ENCODE measurements at regions not wholly inside any gene's neighbourhood (a gene's known extent, or its start where the extent isn't known, plus 50 kb on each side); places are given as distances from the start of the nearest gene placed in this dataset.
A peak's percentile ranks its signal among the peaks of the same experiment; 100 is the strongest.

GRCh38 chr1:22380024-22380785 is 71.4 kb upstream of the ZBTB40 start:
- Histone ChIP-seq H3K14ac (ENCODE audit: insufficient read length) (no peak overlapping the region), H3K56ac (replicated peaks; ENCODE audit: insufficient read length, low read depth, low read length) (no peak overlapping the region), H3K9me3 (ENCODE audit: insufficient read depth in 2 of 2, low read depth in 1 of 2, low read length in 1 of 2) (no peaks in the 10 kb centered on the region), H3K9ac (replicated peaks in 1 of 4; ENCODE audit: extremely low read depth in 1 of 4, low read depth in 3 of 4, low read length in 3 of 4) (no peak overlapping the region), H3K79me2 (ENCODE audit: control insufficient read depth in 1 of 2, insufficient read depth in 2 of 2, low read length in 2 of 2) (no peaks in the 10 kb centered on the region), H3K4me1 (replicated peaks in 1 of 4; ENCODE audit: control insufficient read depth in 3 of 4, insufficient read depth in 4 of 4, low read length in 3 of 4) (peaks cover 0 to 9% (median under 1%) of the 10 kb centered on the region in 4 experiments; a peak in 4 of 7 replicates), H3K27ac (ENCODE audit: low read depth, low read length) (no peak overlapping the region), H4K91ac (replicated peaks; ENCODE audit: insufficient read length, low read length) (no peak overlapping the region), H3K23me2 (ENCODE audit: low read depth, low read length) (no peaks in the 10 kb centered on the region), H3K23ac (ENCODE audit: insufficient read length) (no peak overlapping the region), H3K79me1 (ENCODE audit: low read depth, low read length) (no peaks in the 10 kb centered on the region), H2AFZ (ENCODE audit: low read length) (no peak overlapping the region), H3K4me3 (ENCODE audit: extremely low read depth in 1 of 4, insufficient read depth in 2 of 4, low read depth in 3 of 4, low read length in 4 of 4) (no peak overlapping the region), H4K5ac (ENCODE audit: insufficient read length, low read depth, low read length) (no peak overlapping the region), H2BK12ac (ENCODE audit: low read depth, low read length) (no peak overlapping the region), H4K20me1 (replicated peaks in 1 of 2; ENCODE audit: control insufficient read depth in 1 of 2, insufficient read depth in 2 of 2, low read length in 2 of 2) (no peaks in the 10 kb centered on the region), H3K18ac (ENCODE audit: extremely low read depth, low read length) (no peak overlapping the region), H2BK20ac (ENCODE audit: low read length) (no peak overlapping the region), H3K4me2 (ENCODE audit: insufficient read depth in 1 of 2, low read depth in 2 of 2, low read length in 2 of 2) (no peak overlapping the region), H3K4ac (replicated peaks; ENCODE audit: insufficient read length, low read depth, low read length) (no peak overlapping the region), H4K8ac (ENCODE audit: extremely low read depth, insufficient read depth, low read length) (no peak overlapping the region), H3K27me3 (replicated peaks in 1 of 4; ENCODE audit: control insufficient read depth in 3 of 4, extremely low read depth in 1 of 4, insufficient read depth in 3 of 4, low read length in 3 of 4) (no peaks in the 10 kb centered on the region; a peak in 1 of 7 replicates), H2BK120ac (replicated peaks; ENCODE audit: low read depth, low read length) (no peak overlapping the region), H2AK5ac (ENCODE audit: low read depth, low read length) (no peak overlapping the region), H3K36me3 (ENCODE audit: control insufficient read depth in 2 of 4, insufficient read depth in 4 of 4, low read length in 3 of 4) (no peaks in the 10 kb centered on the region), H2BK5ac (ENCODE audit: low read depth, low read length) (no peak overlapping the region), H2BK15ac (ENCODE audit: low read length) (peak overlapping the region; percentile 32; the same call in 1 of the 2 replicates)
- ChIA-PET POLR2A (ENCODE audit: partially characterized antibody) (interaction anchor here (0.5 to 0.8 kb wide), 2 partner anchors 36 to 221 kb away, joined by 3 read pairs; no protein-coding TSS in a partner anchor), CTCF (ENCODE audit: partially characterized antibody) (interaction anchor here (0.9 to 2.0 kb wide), 6 partner anchors 12 to 238 kb away, joined by 3 to 9 read pairs (median 3); no protein-coding TSS in a partner anchor)
- no peak for FAIRE-seq
- peak in 1 of 2 experiments; percentile 15 for DNase-seq (ENCODE audit: low read depth in 1 of 2, low spot score in 2 of 2)
- TF ChIP-seq SP4 (IDR thresholded peaks at IDR 0.05; ENCODE audit: low read length) (no peak), KDM1A (IDR thresholded peaks at IDR 0.05; ENCODE audit: borderline replicate concordance, low read length) (peak; percentile 64; the same call in 1 of the 2 replicates)
- 88% methylated on average over 10 of the region's 10 CpGs; no CpG with 5 or more reads in 1 of the 2 experiments for WGBS, 2 experiments (ENCODE audit: extremely low coverage in 1 of 2, insufficient coverage in 1 of 2, insufficient read length in 1 of 2, insufficient replicate concordance in 2 of 2, low coverage in 1 of 2, low lambda C conversion rate in 2 of 2, missing lambda C conversion rate in 1 of 2)

All from H1 (cell line).